ENCODE measurements at regions not wholly inside any gene's neighbourhood (a gene's known extent, or its start where the extent isn't known, plus 50 kb on each side); places are given as distances from the start of the nearest gene placed in this dataset.
"Not testable (repeated sequence)": the region's sequence is repeated elsewhere in the genome, so short reads cannot be mapped to it uniquely, and the experiment has no call there.

DNA sequence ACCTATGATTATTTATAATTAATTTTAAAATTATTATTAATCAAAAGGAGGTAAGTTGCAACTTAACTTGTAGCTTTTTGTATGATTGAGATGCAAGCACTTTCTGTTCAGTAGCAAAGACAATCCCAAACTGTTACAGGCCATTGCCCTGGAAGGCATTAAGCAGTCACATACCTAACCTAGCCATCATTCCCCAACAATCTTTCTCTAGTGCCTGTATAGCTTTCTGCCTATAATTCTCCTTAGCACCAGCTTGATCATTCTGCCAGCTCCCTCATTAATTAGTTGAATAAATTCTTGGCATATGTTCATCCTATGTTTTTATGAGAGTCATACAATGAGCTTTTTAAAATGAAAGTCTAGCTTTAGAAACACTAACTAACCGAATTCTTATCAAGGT lies 178.9 kb upstream of the TMEM106B start:
- no peak overlapping the region for H3K4me3 ChIP-seq
- intact Hi-C loops (cut with DNase I), result no loop called here
- H3K4me1 ChIP-seq, result no peaks in the 10 kb centered on the region
- no peak overlapping the region for H3K27ac ChIP-seq
- WGBS (ENCODE audit: insufficient coverage, low coverage, low lambda C conversion rate, missing lambda C conversion rate), result 65% methylated on average over 1 of the region's 1 CpG
- no peaks in the 10 kb centered on the region for H3K36me3 ChIP-seq
- ATAC-seq (no peak), DNase-seq (no peak)
- TF ChIP-seq POLR2A (IDR thresholded peaks at IDR 0.05), result no peak
- TF ChIP-seq, protein P1, sequence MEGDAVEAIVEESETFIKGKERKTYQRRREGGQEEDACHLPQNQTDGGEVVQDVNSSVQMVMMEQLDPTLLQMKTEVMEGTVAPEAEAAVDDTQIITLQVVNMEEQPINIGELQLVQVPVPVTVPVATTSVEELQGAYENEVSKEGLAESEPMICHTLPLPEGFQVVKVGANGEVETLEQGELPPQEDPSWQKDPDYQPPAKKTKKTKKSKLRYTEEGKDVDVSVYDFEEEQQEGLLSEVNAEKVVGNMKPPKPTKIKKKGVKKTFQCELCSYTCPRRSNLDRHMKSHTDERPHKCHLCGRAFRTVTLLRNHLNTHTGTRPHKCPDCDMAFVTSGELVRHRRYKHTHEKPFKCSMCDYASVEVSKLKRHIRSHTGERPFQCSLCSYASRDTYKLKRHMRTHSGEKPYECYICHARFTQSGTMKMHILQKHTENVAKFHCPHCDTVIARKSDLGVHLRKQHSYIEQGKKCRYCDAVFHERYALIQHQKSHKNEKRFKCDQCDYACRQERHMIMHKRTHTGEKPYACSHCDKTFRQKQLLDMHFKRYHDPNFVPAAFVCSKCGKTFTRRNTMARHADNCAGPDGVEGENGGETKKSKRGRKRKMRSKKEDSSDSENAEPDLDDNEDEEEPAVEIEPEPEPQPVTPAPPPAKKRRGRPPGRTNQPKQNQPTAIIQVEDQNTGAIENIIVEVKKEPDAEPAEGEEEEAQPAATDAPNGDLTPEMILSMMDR (IDR thresholded peaks at IDR 0.05), result no peak
- no peaks in the 10 kb centered on the region for H3K27me3 ChIP-seq
- H3K9me3 ChIP-seq, result no peaks in the 10 kb centered on the region

DNA sequence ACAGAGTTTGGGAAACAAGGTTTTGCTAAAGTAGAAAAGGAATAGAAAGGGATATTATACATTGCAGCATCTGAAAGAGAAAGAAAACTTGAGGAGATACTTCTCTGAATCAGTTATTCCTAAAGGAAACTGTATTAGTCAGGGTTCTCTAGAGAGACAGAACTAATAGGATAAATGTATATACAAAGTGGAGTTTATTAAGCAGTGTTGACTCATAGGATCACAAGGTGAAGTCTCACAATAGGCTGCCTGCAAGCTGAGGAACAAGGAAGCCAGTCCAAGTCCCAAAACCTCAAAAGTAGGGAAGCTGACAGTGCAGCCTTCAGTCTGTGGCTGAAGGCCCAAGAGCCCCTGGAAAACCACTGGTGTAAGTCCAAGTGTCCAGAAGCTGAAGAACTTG lies 167.6 kb upstream of the TMEM106B start:
- H3K27ac ChIP-seq; H3K4me1 ChIP-seq; H3K36me3 ChIP-seq; H3K27me3 ChIP-seq; intact Hi-C loops (cut with DNase I); H3K4me3 ChIP-seq; ATAC-seq; DNase-seq; H3K9me3 ChIP-seq: not testable (repeated sequence)

DNA sequence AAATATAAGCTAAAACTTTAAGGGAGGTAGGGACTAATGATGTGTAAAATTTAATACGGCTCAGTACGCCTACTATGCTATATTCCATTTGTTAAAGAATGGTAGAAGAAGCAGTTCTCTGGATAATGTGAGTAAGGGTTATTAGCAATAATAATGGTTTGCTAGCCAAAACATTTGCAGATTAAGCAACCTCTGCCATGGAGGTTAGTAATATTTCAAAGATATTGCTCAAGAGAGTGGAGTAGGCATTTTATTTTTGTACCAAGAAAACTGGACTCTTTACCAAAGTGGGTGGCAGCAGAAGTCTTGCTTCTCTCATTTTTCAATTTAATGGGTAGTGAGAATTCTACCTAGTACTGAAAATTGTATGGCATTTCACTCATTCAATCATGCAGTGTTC lies 158.9 kb upstream of the TMEM106B start:
- Histone ChIP-seq H3K9me3 (peaks cover 0 to 4% (median 0%) of the 10 kb centered on the region in 4 donors), H3K36me3 (no peaks in the 10 kb centered on the region), H3K4me3 (no peak overlapping the region), H3K27me3 (no peaks in the 10 kb centered on the region), H3K4me1 (no peaks in the 10 kb centered on the region), H3K27ac (no peak overlapping the region)
- DNase-seq (no peak), ATAC-seq (no peak)
- WGBS (ENCODE audit: insufficient coverage, low coverage, low lambda C conversion rate, missing lambda C conversion rate), result 89% methylated on average over 2 of the region's 2 CpGs
- intact Hi-C loops (cut with DNase I), result no loop called here
- TF ChIP-seq, protein P1 (IDR thresholded peaks at IDR 0.05), result no peak
- TF ChIP-seq POLR2A (IDR thresholded peaks at IDR 0.05), result no peak

DNA sequence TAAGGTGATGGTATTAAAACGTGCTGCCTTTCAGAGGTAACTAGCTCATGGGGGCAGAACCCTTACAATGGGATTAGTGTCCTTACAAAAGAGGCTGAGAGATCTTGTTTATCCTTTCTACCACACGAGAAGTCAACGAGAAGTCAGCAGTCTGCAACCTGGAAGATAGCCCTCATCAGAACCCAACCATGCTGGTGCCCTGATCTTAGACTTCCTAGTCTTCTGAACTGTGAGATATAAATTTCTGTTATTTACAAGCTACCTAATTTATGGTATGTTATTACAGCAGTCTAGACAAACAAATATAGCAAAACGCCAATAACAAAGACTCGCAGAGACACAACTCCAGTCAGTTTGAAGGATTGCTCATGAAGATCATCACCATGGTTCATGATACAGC lies 157.5 kb upstream of the TMEM106B start:
- DNase-seq, result no peak
- 39% methylated on average over 5 of the region's 5 CpGs for WGBS (ENCODE audit: insufficient coverage, low coverage, low lambda C conversion rate, missing lambda C conversion rate)
- no peak overlapping the region for H3K4me3 ChIP-seq
- no peaks in the 10 kb centered on the region for H3K27me3 ChIP-seq
- peaks cover 0 to 11% (median 0%) of the 10 kb centered on the region in 4 donors for H3K9me3 ChIP-seq
- ATAC-seq, result no peak
- intact Hi-C loops (cut with DNase I), result no loop called here
- TF ChIP-seq, protein P1 (IDR thresholded peaks at IDR 0.05), result no peak
- no peak for TF ChIP-seq POLR2A (IDR thresholded peaks at IDR 0.05)
- no peak overlapping the region for H3K27ac ChIP-seq
- H3K4me1 ChIP-seq, result no peaks in the 10 kb centered on the region
- H3K36me3 ChIP-seq, result no peaks in the 10 kb centered on the region

DNA sequence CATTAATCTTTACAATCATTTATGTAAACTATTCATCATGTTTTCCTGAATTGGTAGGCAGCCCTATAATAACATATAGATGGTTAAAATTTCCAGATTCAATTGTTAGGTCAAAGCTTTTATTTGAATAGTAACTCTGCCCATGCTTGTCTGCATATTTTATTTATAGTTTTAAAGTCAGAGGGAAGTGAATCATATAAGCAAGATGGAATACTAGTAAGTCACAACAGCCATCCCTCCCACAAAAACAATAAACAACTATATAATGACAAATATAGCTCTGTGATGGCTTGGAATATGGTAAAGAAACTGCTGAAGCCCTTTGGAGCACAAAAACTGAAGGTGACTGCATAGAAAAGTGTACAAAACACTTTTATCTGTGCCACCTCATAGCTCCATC lies 156.3 kb upstream of the TMEM106B start:
- intact Hi-C loops (cut with DNase I), result no loop called here
- Histone ChIP-seq H3K27me3 (no peaks in the 10 kb centered on the region), H3K4me3 (no peak overlapping the region), H3K36me3 (no peaks in the 10 kb centered on the region), H3K27ac (no peak overlapping the region), H3K4me1 (no peaks in the 10 kb centered on the region), H3K9me3 (peaks cover 0 to 11% (median 0%) of the 10 kb centered on the region in 4 donors)
- no peak for DNase-seq
- no peak for ATAC-seq
- TF ChIP-seq, protein P1 (IDR thresholded peaks at IDR 0.05), result no peak
- no peak for TF ChIP-seq POLR2A (IDR thresholded peaks at IDR 0.05)

All from right lobe of liver (tissue), 6 donors.